ENCODE measurements at regions not wholly inside any gene's neighbourhood (a gene's known extent, or its start where the extent isn't known, plus 50 kb on each side); places are given as distances from the start of the nearest gene placed in this dataset.
"Not testable (repeated sequence)": the region's sequence is repeated elsewhere in the genome, so short reads cannot be mapped to it uniquely, and the experiment has no call there.

GRCh38 chr9:87020169-87020950, 73.1 kb upstream of the GAS1 start:
- Histone ChIP-seq H3K27ac (ENCODE audit: low read length) (no peak overlapping the region), H3K79me2 (ENCODE audit: low read length) (no peaks in the 10 kb centered on the region), H3F3A (ENCODE audit: low read length, unreplicated experiment) (no peaks in the 10 kb centered on the region), H3K27me3 (ENCODE audit: low read length) (no peaks in the 10 kb centered on the region), H3K9ac (ENCODE audit: low read length) (no peak overlapping the region), H4K20me1 (ENCODE audit: low read length) (no peaks in the 10 kb centered on the region), H3K9me3 (ENCODE audit: low read length) (no peaks in the 10 kb centered on the region), H3K4me1 (ENCODE audit: insufficient read depth, low read length) (no peaks in the 10 kb centered on the region), H3K9me2 (replicated peaks; ENCODE audit: low read length) (no peaks in the 10 kb centered on the region), H3K4me3 (ENCODE audit: low read length) (no peak overlapping the region), H3K4me2 (ENCODE audit: low read length) (no peak overlapping the region), H2AFZ (ENCODE audit: low read length) (no peak overlapping the region), H3K36me3 (ENCODE audit: low read depth, low read length) (no peaks in the 10 kb centered on the region)
- ChIA-PET POLR2A (ENCODE audit: unreplicated experiment) (no interaction called here), CTCF (no interaction called here)
- BruUV-seq (replicated peaks), result no TSS peak
- intact Hi-C loops (cut with micrococcal nuclease), result no loop called here
- DNase-seq (no peak), ATAC-seq (no peak)
- TF ChIP-seq, protein P1, sequence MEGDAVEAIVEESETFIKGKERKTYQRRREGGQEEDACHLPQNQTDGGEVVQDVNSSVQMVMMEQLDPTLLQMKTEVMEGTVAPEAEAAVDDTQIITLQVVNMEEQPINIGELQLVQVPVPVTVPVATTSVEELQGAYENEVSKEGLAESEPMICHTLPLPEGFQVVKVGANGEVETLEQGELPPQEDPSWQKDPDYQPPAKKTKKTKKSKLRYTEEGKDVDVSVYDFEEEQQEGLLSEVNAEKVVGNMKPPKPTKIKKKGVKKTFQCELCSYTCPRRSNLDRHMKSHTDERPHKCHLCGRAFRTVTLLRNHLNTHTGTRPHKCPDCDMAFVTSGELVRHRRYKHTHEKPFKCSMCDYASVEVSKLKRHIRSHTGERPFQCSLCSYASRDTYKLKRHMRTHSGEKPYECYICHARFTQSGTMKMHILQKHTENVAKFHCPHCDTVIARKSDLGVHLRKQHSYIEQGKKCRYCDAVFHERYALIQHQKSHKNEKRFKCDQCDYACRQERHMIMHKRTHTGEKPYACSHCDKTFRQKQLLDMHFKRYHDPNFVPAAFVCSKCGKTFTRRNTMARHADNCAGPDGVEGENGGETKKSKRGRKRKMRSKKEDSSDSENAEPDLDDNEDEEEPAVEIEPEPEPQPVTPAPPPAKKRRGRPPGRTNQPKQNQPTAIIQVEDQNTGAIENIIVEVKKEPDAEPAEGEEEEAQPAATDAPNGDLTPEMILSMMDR (conservative IDR thresholded peaks at IDR 0.05; ENCODE audit: low read depth, low read length), result no peak
- no peak for TF ChIP-seq EZH2phosphoT487 (IDR thresholded peaks at IDR 0.05; ENCODE audit: borderline replicate concordance, low read length)
- no peak for TF ChIP-seq EZH2 (IDR thresholded peaks at IDR 0.05; ENCODE audit: low read length, unreplicated experiment)

- TF ChIP-seq, protein P1 (conservative IDR thresholded peaks at IDR 0.05; ENCODE audit: low read depth, low read length), result no peak
- no peak for TF ChIP-seq EZH2phosphoT487 (IDR thresholded peaks at IDR 0.05; ENCODE audit: borderline replicate concordance, low read length)
- no peak for TF ChIP-seq EZH2 (IDR thresholded peaks at IDR 0.05; ENCODE audit: low read length, unreplicated experiment)
- no TSS peak for BruUV-seq (replicated peaks)
- no peak overlapping the region for H3K4me3 ChIP-seq (ENCODE audit: low read length)
These were observed 74.9 kb upstream of the GAS1 start for GRCh38 chr9:87022178-87022577.

DNA sequence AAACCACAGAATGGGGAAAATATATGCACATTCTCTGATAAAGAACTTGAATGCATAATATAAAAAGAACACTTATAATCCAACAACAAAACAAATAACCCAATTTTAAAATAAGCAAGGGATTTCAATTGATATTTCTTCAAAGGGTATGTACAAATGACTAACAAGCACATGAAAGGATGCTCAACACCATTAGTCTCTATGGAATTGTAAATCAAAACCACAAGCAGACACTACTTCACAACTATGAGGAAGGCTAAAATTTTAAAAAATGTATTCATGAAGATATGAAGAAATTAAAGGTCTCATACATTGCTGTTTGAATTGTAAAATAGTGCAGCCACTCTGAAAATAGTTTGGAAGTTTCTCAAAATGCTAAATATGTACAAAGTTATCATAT, 78.9 kb upstream of the GAS1 start:
- H3K9me2 ChIP-seq (replicated peaks; ENCODE audit: low read length), result no peaks in the 10 kb centered on the region
- ATAC-seq, result no peak
- H3K79me2 ChIP-seq (ENCODE audit: low read length), result no peaks in the 10 kb centered on the region
- no peak overlapping the region for H3K9ac ChIP-seq (ENCODE audit: low read length)
- H3K4me1 ChIP-seq (ENCODE audit: insufficient read depth, low read length), result no peaks in the 10 kb centered on the region
- no peaks in the 10 kb centered on the region for H3K36me3 ChIP-seq (ENCODE audit: low read depth, low read length)
- H2AFZ ChIP-seq (ENCODE audit: low read length), result no peak overlapping the region
- H3F3A ChIP-seq (ENCODE audit: low read length, unreplicated experiment), result no peaks in the 10 kb centered on the region
- no peak overlapping the region for H3K27ac ChIP-seq (ENCODE audit: low read length)
- no peaks in the 10 kb centered on the region for H3K9me3 ChIP-seq (ENCODE audit: low read length)
- H3K4me3 ChIP-seq (ENCODE audit: low read length), result no peak overlapping the region
- no peak for TF ChIP-seq EZH2 (IDR thresholded peaks at IDR 0.05; ENCODE audit: low read length, unreplicated experiment)
- TF ChIP-seq, protein P1 (conservative IDR thresholded peaks at IDR 0.05; ENCODE audit: low read depth, low read length), result no peak
- no peaks in the 10 kb centered on the region for H3K27me3 ChIP-seq (ENCODE audit: low read length)
- no peak for DNase-seq
- BruUV-seq (replicated peaks), result no TSS peak
- no peak overlapping the region for H3K4me2 ChIP-seq (ENCODE audit: low read length)
- no peaks in the 10 kb centered on the region for H4K20me1 ChIP-seq (ENCODE audit: low read length)
- POLR2A ChIA-PET (ENCODE audit: unreplicated experiment), result no interaction called here
- CTCF ChIA-PET, result no interaction called here
- intact Hi-C loops (cut with micrococcal nuclease), result no loop called here

More at GRCh38 chr9:87022178-87022577, 74.9 kb upstream of the GAS1 start:
- intact Hi-C loops (cut with micrococcal nuclease), result no loop called here
- Histone ChIP-seq H3K9me3 (ENCODE audit: low read length) (no peaks in the 10 kb centered on the region), H3F3A (ENCODE audit: low read length, unreplicated experiment) (no peaks in the 10 kb centered on the region), H3K36me3 (ENCODE audit: low read depth, low read length) (no peaks in the 10 kb centered on the region), H3K79me2 (ENCODE audit: low read length) (no peaks in the 10 kb centered on the region), H3K4me1 (ENCODE audit: insufficient read depth, low read length) (no peaks in the 10 kb centered on the region), H2AFZ (ENCODE audit: low read length) (no peak overlapping the region), H4K20me1 (ENCODE audit: low read length) (no peaks in the 10 kb centered on the region), H3K9me2 (replicated peaks; ENCODE audit: low read length) (no peaks in the 10 kb centered on the region), H3K27ac (ENCODE audit: low read length) (no peak overlapping the region), H3K4me2 (ENCODE audit: low read length) (no peak overlapping the region), H3K27me3 (ENCODE audit: low read length) (no peaks in the 10 kb centered on the region), H3K9ac (ENCODE audit: low read length) (no peak overlapping the region)
- no peak for ATAC-seq
- CTCF ChIA-PET, result no interaction called here
- no peak for DNase-seq
- POLR2A ChIA-PET (ENCODE audit: unreplicated experiment), result no interaction called here

DNA sequence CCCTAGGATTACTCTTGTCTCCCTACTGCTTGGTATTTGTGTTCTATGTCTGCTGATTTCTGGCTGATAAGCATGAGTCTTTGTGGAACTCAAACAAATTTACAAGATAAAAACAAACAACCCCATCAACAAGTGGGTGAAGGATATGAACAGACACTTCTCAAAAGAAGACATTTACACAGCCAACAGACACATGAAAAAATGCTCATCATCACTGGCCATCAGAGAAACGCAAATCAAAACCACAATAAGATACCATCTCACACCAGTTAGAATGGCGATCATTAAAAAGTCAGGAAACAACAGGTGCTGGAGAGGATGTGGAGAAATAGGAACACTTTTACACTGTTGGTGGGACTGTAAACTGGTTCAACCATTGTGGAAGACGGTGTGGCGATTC, 81.5 kb upstream of the GAS1 start:
- H3K9ac ChIP-seq (ENCODE audit: low read length); H3F3A ChIP-seq (ENCODE audit: low read length, unreplicated experiment); H2AFZ ChIP-seq (ENCODE audit: low read length); H3K9me3 ChIP-seq (ENCODE audit: low read length); POLR2A ChIA-PET (ENCODE audit: unreplicated experiment); H3K4me2 ChIP-seq (ENCODE audit: low read length); BruUV-seq (replicated peaks); H3K4me3 ChIP-seq (ENCODE audit: low read length); intact Hi-C loops (cut with micrococcal nuclease); ATAC-seq; H3K27me3 ChIP-seq (ENCODE audit: low read length); H3K27ac ChIP-seq (ENCODE audit: low read length); DNase-seq; H3K4me1 ChIP-seq (ENCODE audit: insufficient read depth, low read length); H4K20me1 ChIP-seq (ENCODE audit: low read length); H3K36me3 ChIP-seq (ENCODE audit: low read depth, low read length); H3K9me2 ChIP-seq (replicated peaks; ENCODE audit: low read length); CTCF ChIA-PET; H3K79me2 ChIP-seq (ENCODE audit: low read length): not testable (repeated sequence)

Data from PC-3 (cell line).